ENCODE measurements at regions not wholly inside any gene's neighbourhood (a gene's known extent, or its start where the extent isn't known, plus 50 kb on each side); places are given as distances from the start of the nearest gene placed in this dataset.

GRCh38 chr3:89654031-89654430 is 546.6 kb downstream of the EPHA3 start:
- TF ChIP-seq CTCF (IDR thresholded peaks at IDR 0.05; ENCODE audit: low read depth, low read length, missing input control), result no peak
- no peak for TF ChIP-seq JUND (IDR thresholded peaks at IDR 0.05)
